K562 (cell line): ENCODE measurements at regions not wholly inside any gene's neighbourhood (a gene's known extent, or its start where the extent isn't known, plus 50 kb on each side); places are given as distances from the start of the nearest gene placed in this dataset.

Experiments used
- CBFA2T2 ChIP-seq: fragments of 450-650 bp; conservative IDR thresholded peaks from 2 replicates; pipeline ENCODE4 v1.6.1; 2017; ENCODE audit warnings: mild to moderate bottlenecking
- ETV5 ChIP-seq: sonication (generic); formaldehyde crosslinking; IDR thresholded peaks from 2 replicates; pipeline ENCODE4 v1.4.0; 2020; ENCODE audit warnings: low read depth, mild to moderate bottlenecking, missing genetic modification reagents
- FOS ChIP-seq: IDR thresholded peaks from 3 replicates; pipeline ENCODE4 v1.6.1; 2011; ENCODE audit not compliant: insufficient read length; ENCODE audit errors: extremely low read depth
- FOXM1 ChIP-seq, 2 experiments: fragments of 450-650 bp in 1 of 2; sonication (generic) in 1 of 2; formaldehyde crosslinking in 1 of 2; IDR thresholded peaks; 2 replicates each; pipeline versions ENCODE4 v1.6.1 to v1.9.0; 2017 to 2022; ENCODE audit warnings: low read depth in 2 of 2, mild to moderate bottlenecking in 2 of 2, missing genetic modification reagents in 1 of 2, moderate library complexity in 1 of 2
- JUNB ChIP-seq: fragments of 450-650 bp; formaldehyde crosslinking; conservative IDR thresholded peaks from 2 replicates; pipeline ENCODE4 v1.4.0; 2020; ENCODE audit warnings: mild to moderate bottlenecking
- NR3C1 ChIP-seq: sonication (generic); formaldehyde crosslinking; IDR thresholded peaks from 2 replicates; pipeline ENCODE4 v1.8.1; 2022; ENCODE audit warnings: missing genetic modification reagents
- RBM25 ChIP-seq: fragments of 200-400 bp; formaldehyde crosslinking; IDR thresholded peaks from 2 replicates; pipeline ENCODE4 v1.6.1; 2018; ENCODE audit warnings: low read length, low read depth, moderate library complexity; ENCODE audit not compliant: severe bottlenecking
- TBL1XR1 ChIP-seq, 2 experiments: IDR thresholded peaks; 2 replicates each; pipeline ENCODE4 v1.6.1; 2012; ENCODE audit warnings: improper control_type of control experiment in 2 of 2, low read length in 2 of 2, mild to moderate bottlenecking in 1 of 2
- TCF7 ChIP-seq: sonication (generic); IDR thresholded peaks from 2 replicates; pipeline ENCODE4 v1.6.1; 2016; ENCODE audit warnings: antibody characterized with exemption, borderline replicate concordance
- TCF7L2 ChIP-seq: fragments of 150-350 bp; IDR thresholded peaks from 2 replicates; pipeline ENCODE4 v1.6.1; 2016; ENCODE audit warnings: low read depth, mild to moderate bottlenecking, low read length, moderate library complexity
- TF ChIP-seq, protein P1 (sequence below): sonication (generic); formaldehyde crosslinking; IDR thresholded peaks from 2 replicates; pipeline ENCODE4 v1.9.0; 2022; ENCODE audit warnings: mild to moderate bottlenecking, missing genetic modification reagents
- TF ChIP-seq, protein P2 (sequence below), 3 experiments: IDR thresholded peaks in 2 of 3; conservative IDR thresholded peaks in 1 of 3; 2 replicates each; pipeline ENCODE4 v1.5.1; 2011 to 2012; ENCODE audit warnings: low read length in 3 of 3, mild to moderate bottlenecking in 3 of 3, control low read depth in 2 of 3, improper control_type of control experiment in 1 of 3, inconsistent platforms in 1 of 3, low read depth in 1 of 3, mixed read lengths in 1 of 3, moderate library complexity in 1 of 3; ENCODE audit not compliant: insufficient read depth in 2 of 3
- TF ChIP-seq, protein P3 (sequence below): sonication (generic); formaldehyde crosslinking; IDR thresholded peaks from 2 replicates; pipeline ENCODE4 v1.8.0; 2023; ENCODE audit warnings: mild to moderate bottlenecking, missing genetic modification reagents
- TF ChIP-seq, protein P4 (sequence below): sonication (generic); formaldehyde crosslinking; IDR thresholded peaks from 2 replicates; pipeline ENCODE4 v1.8.1; 2022; ENCODE audit warnings: missing genetic modification reagents

DNA sequence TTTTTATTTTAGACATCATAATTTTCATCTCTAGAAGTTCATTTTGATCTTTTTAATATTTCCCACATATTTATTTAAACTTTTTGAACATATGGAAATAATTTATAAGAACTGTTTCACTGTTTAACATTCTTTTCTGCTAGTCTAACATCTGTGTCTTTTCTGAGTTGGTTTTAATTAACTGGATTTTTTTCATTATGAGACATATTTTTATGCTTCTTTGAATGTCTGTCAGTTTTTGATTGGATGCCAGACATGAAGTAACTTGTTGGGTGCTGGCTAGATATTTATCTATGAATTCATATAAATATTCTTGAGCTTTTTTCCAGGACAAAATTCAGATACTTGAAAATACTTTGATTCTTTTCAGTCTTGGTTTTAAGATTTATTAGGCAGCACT is 317.8 kb upstream of the NCAM1 start:
- TF ChIP-seq, protein P1, sequence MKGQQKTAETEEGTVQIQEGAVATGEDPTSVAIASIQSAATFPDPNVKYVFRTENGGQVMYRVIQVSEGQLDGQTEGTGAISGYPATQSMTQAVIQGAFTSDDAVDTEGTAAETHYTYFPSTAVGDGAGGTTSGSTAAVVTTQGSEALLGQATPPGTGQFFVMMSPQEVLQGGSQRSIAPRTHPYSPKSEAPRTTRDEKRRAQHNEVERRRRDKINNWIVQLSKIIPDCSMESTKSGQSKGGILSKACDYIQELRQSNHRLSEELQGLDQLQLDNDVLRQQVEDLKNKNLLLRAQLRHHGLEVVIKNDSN (CRISPR knock-in tag): no peak
- TF ChIP-seq JUNB (CRISPR knock-in tag) (no peak), CBFA2T2 (no peak), ETV5 (CRISPR knock-in tag) (no peak), RBM25 (no peak), TCF7L2 (no peak), TBL1XR1 (IDR thresholded peaks at IDR 0.05; ENCODE audit: low read length in 2 of 2) (no peak), NR3C1 (CRISPR knock-in tag) (no peak), FOS (no peak), TCF7 (no peak), FOXM1 (IDR thresholded peaks at IDR 0.05; ENCODE audit: low read depth) (no peak), FOXM1 (CRISPR knock-in tag; IDR thresholded peaks at IDR 0.05; ENCODE audit: low read depth) (no peak)
- TF ChIP-seq, protein P2, sequence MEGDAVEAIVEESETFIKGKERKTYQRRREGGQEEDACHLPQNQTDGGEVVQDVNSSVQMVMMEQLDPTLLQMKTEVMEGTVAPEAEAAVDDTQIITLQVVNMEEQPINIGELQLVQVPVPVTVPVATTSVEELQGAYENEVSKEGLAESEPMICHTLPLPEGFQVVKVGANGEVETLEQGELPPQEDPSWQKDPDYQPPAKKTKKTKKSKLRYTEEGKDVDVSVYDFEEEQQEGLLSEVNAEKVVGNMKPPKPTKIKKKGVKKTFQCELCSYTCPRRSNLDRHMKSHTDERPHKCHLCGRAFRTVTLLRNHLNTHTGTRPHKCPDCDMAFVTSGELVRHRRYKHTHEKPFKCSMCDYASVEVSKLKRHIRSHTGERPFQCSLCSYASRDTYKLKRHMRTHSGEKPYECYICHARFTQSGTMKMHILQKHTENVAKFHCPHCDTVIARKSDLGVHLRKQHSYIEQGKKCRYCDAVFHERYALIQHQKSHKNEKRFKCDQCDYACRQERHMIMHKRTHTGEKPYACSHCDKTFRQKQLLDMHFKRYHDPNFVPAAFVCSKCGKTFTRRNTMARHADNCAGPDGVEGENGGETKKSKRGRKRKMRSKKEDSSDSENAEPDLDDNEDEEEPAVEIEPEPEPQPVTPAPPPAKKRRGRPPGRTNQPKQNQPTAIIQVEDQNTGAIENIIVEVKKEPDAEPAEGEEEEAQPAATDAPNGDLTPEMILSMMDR (IDR thresholded peaks at IDR 0.05 in 2 of 3, conservative IDR thresholded peaks at IDR 0.05 in 1 of 3; ENCODE audit: insufficient read depth in 2 of 3, low read depth in 1 of 3, low read length in 3 of 3): no peak
- TF ChIP-seq, protein P3, sequence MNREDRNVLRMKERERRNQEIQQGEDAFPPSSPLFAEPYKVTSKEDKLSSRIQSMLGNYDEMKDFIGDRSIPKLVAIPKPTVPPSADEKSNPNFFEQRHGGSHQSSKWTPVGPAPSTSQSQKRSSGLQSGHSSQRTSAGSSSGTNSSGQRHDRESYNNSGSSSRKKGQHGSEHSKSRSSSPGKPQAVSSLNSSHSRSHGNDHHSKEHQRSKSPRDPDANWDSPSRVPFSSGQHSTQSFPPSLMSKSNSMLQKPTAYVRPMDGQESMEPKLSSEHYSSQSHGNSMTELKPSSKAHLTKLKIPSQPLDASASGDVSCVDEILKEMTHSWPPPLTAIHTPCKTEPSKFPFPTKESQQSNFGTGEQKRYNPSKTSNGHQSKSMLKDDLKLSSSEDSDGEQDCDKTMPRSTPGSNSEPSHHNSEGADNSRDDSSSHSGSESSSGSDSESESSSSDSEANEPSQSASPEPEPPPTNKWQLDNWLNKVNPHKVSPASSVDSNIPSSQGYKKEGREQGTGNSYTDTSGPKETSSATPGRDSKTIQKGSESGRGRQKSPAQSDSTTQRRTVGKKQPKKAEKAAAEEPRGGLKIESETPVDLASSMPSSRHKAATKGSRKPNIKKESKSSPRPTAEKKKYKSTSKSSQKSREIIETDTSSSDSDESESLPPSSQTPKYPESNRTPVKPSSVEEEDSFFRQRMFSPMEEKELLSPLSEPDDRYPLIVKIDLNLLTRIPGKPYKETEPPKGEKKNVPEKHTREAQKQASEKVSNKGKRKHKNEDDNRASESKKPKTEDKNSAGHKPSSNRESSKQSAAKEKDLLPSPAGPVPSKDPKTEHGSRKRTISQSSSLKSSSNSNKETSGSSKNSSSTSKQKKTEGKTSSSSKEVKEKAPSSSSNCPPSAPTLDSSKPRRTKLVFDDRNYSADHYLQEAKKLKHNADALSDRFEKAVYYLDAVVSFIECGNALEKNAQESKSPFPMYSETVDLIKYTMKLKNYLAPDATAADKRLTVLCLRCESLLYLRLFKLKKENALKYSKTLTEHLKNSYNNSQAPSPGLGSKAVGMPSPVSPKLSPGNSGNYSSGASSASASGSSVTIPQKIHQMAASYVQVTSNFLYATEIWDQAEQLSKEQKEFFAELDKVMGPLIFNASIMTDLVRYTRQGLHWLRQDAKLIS (CRISPR knock-in tag): no peak
- TF ChIP-seq, protein P4, sequence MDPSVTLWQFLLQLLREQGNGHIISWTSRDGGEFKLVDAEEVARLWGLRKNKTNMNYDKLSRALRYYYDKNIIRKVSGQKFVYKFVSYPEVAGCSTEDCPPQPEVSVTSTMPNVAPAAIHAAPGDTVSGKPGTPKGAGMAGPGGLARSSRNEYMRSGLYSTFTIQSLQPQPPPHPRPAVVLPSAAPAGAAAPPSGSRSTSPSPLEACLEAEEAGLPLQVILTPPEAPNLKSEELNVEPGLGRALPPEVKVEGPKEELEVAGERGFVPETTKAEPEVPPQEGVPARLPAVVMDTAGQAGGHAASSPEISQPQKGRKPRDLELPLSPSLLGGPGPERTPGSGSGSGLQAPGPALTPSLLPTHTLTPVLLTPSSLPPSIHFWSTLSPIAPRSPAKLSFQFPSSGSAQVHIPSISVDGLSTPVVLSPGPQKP (CRISPR knock-in tag): no peak
